ACHN (cell line): ENCODE measurements at regions not wholly inside any gene's neighbourhood (a gene's known extent, or its start where the extent isn't known, plus 50 kb on each side); places are given as distances from the start of the nearest gene placed in this dataset.
A peak's percentile ranks its signal among the peaks of the same experiment; 100 is the strongest.
"Not testable (repeated sequence)": the region's sequence is repeated elsewhere in the genome, so short reads cannot be mapped to it uniquely, and the experiment has no call there.

Source experiments
- DNase-seq: peaks from one replicate; pipeline ENCODE4 v3.0.0-alpha.2; 2015
- in situ Hi-C: cut with HindIII; loops from 2 replicates; pipeline ENCODE4 v1.10.0; 2017; ENCODE audit warnings: low sequenced_read_pairs, low pct_ligation_motif_present, low pct_unique_long_range_greater_than_20kb

- DNase-seq = no peak
- in situ Hi-C loops = no loop called here
Measured at GRCh38 chr1:157226739-157227138, 88.5 kb upstream of the ETV3 start.

DNA sequence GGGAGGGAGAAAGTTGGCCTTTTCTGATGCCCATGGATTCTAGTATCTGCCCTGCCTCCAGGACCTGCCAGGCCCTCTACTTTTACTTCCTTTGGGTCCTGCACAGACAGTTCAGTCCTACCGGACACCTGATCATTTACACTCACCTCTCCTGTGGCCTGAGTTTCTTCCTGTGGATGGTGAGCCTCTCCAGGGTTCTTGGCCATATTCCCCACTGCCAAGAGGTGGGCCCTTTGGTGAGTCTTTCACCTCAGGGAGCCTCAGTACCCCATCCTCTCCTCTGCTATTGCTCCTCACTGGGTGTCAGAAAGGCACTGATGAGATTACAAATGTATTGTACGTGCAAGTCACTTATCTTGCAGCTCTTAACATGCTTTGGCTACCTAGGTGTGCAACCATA lies 81.4 kb upstream of the ETV3 start:
- in situ Hi-C loops = no loop called here
- no peak for DNase-seq

DNA sequence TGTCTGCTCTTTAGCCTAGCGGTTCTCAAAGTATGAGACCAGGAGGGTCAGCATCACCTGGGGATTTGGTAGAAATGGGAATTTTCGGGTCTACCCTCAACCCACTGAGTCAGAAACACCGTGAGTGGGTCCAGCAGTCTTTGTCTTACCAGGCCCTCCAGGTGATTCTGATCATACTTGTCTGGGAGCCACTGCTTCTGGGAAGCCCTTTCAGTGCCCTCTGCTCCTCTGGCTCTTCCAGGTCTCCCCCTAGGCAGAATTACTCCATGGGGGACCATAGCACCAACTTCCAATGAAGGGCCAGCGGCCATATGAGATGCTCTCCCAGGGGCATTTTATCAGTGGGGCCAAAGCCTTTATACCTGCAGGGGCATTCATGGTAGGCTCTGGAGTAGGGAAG lies 81.0 kb upstream of the ETV3 start:
- DNase-seq = no peak
- in situ Hi-C loops = no loop called here

DNA sequence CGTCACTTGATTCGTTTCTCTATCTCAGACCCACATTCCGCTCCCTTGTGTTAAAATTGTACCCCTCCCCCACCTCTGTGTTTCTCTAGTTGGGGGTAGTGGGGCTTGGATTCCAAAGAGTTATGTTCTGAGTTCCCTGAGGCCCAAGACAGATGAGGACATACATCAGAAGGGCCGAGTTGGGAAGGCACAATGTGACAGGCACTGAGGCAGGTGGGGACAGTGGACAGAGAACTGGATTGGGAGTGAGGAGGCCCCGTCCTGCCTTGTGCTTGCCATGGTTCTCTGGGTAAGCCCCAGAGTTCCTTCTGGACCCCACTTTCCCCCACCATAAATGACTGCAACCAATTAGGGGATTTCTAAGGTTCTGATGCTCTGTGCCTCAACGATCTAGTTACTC lies 80.5 kb upstream of the ETV3 start:
- in situ Hi-C loops = no loop called here
- no peak for DNase-seq

DNA sequence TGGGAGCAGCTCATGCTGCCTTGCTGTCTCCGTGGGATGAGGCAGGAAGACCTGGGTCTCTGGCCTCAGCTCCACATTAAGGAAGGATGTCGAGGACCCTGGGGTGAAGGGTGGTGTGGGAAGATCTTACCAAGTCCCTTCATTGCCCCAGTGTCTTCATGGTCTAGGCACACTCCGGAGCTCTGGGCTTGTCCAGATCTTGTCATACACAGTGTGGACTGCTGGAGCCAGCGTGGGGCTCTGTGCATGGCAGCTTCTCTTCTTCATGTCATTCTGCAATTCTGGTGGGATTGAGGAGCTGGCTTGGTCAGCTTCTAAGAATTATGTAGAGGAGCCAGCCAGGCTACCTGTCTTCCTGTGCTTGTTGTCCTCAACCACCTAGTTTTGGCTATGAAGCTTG lies 79.3 kb upstream of the ETV3 start:
- in situ Hi-C loops = no loop called here
- DNase-seq = no peak

- in situ Hi-C loops = no loop called here
- DNase-seq = no peak
Measured at GRCh38 chr1:157213836-157214235, 75.6 kb upstream of the ETV3 start.

DNA sequence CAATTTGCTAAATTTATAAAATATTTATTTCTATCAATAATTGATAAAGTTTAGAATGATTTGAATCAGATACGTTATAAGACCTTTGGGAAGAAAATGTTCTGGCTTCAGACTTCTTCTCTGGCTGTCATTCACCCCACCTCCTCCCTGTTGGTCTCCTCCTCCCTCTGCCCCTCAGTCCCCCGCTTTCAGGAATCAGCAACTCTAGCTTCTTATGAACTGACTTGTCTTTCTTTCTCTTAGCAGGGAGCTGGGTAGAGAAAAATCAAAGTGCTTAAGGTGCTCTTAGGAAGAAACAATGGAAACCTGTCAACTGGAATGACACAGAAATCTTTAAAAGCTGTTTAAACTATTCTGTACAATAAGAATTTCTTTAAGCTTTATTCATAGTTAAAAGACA lies 71.3 kb upstream of the ETV3 start:
- no peak for DNase-seq
- in situ Hi-C loops = no loop called here

DNA sequence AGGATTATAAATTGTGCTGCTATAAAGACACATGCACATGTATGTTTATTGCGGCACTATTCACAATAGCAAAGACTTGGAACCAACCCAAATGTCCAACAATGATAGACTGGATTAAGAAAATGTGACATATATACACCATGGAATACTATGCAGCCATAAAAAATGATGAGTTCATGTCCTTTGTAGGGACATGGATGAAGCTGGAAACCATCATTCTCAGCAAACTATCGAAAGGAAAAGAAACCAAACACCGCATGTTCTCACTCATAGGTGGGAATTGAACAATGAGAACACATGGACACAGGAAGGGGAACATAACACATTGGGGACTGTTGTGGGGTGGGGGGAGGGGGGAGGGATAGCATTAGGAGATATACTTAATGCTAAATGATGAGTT lies 67.8 kb upstream of the ETV3 start:
- in situ Hi-C loops, DNase-seq: not testable (repeated sequence)

- no peak for DNase-seq
- in situ Hi-C loops = no loop called here
Measured at GRCh38 chr1:157203166-157203565, 65.0 kb upstream of the ETV3 start.

DNA sequence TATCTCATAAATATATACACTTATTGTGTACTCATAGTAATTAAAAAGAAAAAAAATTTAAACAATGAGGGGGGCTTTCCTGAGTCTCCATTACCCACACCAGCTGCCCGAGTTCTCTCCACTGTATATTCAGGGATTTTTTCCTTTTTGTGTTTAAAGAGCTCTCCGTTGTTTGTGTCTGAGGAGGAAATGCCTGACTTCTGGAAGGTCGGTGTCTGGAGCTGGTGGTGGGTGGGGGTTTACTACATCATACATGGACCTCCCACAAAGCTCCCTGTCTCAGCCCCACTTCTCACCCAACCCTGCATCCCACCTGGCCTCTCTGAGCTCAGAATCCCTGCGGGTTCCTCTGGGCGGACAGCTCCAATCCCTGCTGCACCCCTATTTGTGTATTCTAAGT lies 64.1 kb upstream of the ETV3 start:
- in situ Hi-C loops = no loop called here
- DNase-seq = no peak

DNA sequence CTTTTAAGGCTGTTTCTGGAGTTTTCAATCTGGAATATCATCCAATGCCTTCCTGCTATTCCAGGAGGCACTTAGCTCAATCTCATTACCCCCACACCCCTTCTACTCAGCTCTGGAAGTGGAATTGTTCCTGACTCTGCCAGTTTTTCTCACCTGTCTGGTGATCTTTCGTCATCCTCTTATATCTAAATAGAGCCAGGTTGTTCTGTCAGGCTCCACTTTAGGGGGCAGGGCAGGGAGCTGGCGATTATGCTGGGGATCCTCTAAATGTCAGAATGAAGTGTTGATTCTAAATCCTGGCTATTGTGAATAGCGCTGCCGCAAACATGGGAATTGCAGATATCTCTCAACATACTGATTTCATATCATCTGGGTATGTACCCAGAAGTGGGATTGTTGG lies 63.6 kb upstream of the ETV3 start:
- in situ Hi-C loops = no loop called here

GRCh38 chr1:157200451-157200850 lies 62.3 kb upstream of the ETV3 start:
- in situ Hi-C loops = no loop called here
- DNase-seq = no peak

More for the DNA sequence above, 63.6 kb upstream of the ETV3 start:
- DNase-seq = no peak

GRCh38 chr1:157199421-157199755 lies 61.2 kb upstream of the ETV3 start:
- no peak for DNase-seq
- in situ Hi-C loops = no loop called here

DNA sequence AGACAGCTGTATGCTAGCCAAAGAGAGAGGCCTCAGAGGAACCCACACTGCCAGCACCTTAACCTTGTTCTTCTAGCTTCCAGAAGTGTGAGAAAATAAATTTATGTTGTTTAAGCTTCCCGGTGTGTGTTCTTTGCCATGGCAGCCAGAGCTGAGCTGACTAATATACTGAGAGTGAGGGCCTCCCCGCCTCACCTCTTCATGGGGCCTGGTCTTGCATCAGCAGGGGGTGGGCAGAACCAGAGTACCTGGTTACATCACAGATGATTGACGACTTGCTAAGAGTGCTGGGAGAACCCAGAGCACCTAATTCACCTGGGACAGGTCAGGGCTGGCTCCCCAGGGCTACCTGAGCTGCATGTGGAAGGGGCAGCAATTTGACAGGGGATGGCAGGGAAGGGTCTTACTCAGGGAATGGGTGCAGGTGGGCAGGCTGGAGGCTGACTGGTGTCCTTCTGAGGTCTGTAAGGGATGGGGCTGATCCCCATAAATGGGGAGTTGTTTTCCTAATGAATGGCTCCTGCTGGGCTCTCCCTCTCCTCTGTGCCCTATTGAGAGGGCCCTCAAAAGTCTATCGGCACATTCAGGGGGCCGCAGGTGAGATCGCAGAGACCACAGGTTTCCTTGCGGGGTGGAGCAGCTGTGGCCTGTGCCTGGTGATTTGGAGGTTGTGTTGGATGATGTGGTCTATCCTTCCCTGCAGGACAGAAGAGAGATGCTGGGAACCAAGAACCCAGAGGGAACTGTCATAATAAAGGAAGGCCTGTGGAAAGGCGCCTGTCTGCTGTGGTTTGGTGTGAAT lies 60.6 kb upstream of the ETV3 start:
- no peak for DNase-seq
- in situ Hi-C loops = no loop called here

- in situ Hi-C loops = no loop called here
- DNase-seq = no peak
Measured at GRCh38 chr1:157197906-157198435, 59.8 kb upstream of the ETV3 start.

DNA sequence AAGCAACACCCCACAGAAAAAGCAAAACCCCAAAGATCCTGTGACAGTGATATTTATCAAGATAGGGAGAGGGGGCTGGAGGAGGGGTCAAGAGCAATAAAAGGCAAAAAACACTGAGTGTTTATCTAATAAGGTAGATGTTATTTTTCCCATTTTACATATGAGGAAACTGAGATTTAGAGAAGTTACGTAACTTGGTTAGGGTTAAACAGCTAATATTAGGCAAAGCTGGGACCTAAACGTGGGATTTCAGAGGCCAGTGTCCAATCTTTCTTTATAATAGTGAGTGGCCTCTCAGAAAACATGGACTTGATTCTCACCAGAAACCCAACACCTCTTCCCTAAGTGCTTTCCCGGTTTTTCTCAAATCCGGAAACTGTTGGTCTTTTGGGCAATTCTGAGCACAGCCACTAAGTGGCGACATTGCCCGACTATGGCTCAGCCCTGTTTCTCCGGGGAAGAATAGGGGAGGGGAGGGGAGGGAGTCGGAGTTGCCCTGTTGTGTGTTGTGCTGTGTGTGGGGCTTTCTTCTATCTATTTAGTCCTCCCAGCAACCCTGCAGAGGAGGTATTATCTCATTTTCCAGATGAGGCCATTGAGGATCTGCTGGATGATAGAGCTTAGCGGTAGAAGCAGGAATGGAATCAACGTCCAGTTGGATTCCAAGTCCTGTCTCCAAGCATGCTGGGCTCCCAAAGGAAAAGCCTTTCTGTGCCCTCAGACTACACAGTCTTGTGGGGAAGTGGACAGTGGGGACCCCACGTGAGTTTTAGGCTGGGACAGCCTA lies 58.7 kb upstream of the ETV3 start:
- in situ Hi-C loops = not testable (repeated sequence)
- peak; percentile 30 for DNase-seq

DNA sequence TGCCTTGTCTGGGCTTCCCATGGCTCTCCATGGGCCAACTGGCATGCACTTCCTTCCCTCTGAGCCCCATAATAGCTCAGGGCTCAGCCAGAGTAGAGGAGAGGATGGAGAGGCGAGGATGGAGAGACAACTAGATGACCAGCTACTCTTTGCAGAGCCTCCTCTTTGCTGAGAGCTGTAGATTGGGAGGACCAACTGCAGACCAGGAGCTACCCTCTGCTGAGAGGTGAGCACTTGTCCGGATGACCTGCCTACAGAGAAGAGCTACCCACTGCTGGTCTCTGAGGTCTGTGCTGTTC lies 58.0 kb upstream of the ETV3 start:
- in situ Hi-C loops = no loop called here
- no peak for DNase-seq

GRCh38 chr1:157195521-157196244 lies 57.5 kb upstream of the ETV3 start:
- no peak for DNase-seq
- in situ Hi-C loops = no loop called here

GRCh38 chr1:157194731-157195520 lies 56.7 kb upstream of the ETV3 start:
- in situ Hi-C loops = no loop called here
- DNase-seq = no peak
